HG03565 (cell line): ENCODE measurements at regions not wholly inside any gene's neighbourhood (a gene's known extent, or its start where the extent isn't known, plus 50 kb on each side); places are given as distances from the start of the nearest gene placed in this dataset.
"Not testable (repeated sequence)": the region's sequence is repeated elsewhere in the genome, so short reads cannot be mapped to it uniquely, and the experiment has no call there.

Source experiments
- ATAC-seq: cut with Tn5 transposase; IDR thresholded peaks from one replicate; pipeline ENCODE4 v1.9.1; 2021; ENCODE audit warnings: mild to moderate bottlenecking, moderate library complexity; ENCODE audit not compliant: unreplicated experiment

DNA sequence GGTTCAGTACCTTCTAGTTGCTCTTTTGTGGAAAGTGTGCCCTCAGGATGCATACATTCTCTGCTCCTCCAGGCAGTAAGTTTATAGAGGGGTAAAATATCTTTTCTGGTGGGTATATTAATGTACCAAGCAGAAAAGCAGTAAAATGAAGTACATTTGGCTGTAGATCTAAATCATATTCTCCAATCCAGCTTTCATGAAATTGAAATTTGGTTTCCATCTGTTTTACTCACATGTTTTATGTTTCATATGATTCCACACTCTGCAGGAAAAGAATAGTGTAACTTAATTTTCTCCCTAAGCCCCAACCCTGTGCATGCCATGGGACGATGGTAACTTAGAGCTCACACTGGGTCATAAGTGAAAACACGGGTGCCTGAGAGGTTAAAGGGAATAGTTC is 172.3 kb downstream of the AKAIN1 start:
- ATAC-seq, result no peak

DNA sequence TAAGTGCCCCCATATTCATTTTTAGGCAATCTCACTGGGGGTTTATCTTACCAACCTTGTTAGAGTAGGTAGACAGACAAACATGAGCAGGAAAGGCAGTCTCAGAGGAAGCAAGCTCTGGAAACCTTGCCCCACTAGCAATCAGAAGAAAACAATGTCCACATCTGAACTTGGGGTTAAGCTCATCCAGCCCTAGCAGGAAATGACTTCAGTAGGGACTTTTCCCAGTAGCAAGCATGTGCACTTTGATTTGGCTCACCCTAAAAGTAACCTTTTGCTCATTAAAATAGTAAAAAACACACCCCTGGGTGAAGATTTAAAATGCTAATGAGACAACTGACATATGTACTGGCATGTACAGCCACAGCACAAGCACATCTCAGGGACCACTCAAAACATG is 175.5 kb downstream of the AKAIN1 start:
- no peak for ATAC-seq

DNA sequence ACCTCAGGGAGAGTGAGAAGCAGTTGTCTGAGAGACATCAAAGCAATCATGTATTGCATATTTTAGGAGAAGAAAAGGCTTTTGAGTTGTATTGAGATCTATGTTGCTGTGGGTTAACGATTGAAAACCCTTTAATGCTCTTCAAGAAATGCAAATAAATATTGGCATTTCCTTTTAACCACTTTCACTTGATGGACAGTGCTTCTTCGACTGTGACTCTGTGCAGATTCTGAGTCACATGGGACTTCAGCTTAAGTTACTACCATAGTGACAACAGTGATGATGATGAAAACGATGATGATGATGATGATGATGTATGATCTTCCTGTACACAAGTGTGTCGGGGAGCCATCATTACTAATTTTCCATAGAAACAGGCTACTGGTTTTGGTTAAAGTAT is 181.8 kb downstream of the AKAIN1 start:
- no peak for ATAC-seq

DNA sequence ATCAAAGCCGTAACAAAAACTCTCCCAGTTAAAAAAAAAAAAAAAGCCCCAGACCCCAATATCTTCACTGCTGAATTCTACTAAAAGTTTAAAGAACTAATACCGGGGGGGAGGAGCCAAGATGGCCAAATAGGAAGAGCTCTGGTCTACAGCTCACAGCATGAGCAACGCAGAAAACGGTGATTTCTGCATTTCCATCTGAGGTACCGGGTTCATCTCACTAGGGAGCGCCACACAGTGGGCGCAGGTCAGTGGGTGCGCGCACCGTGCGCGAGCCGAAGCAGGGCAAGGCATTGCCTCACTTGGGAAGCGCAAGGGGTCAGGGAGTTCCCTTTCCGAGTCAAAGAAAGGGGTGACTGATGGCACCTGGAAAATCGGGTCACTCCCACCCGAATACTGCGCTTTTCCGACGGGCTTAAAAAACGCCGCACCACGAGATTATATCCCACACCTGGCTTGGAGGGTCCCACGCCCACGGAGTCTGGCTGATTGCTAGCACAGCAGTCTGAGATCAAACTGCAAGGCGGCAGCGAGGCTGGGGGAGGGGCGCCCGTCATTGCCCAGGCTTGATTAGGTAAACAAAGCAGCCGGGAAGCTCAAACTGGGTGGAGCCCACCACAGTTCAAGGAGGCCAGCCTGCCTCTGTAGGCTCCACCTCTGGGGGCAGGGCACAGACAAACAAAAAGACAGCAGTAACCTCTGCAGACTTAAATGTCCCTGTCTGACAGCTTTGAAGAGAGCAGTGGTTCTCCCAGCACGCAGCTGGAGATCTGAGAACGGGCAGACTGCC is 192.8 kb downstream of the AKAIN1 start:
- ATAC-seq, result not testable (repeated sequence)

DNA sequence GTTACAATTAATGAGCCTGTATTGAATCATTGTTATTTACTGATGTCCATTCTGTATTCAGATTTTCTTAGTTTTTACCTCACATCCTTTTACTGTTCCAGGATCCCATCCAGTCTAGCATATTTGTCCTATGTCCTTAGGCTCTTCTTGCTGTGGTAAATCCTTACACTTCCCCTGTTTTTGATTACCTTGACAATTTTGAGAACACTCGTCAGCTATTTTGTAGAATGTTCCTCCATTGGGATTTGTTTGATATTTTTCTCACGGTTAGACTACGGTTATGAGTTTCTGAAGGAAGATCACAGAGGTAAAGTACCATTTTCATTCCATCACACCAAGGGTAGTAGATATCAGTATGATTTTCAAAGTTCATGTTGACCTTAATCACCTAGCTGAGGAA is 202.3 kb downstream of the AKAIN1 start:
- no peak for ATAC-seq

DNA sequence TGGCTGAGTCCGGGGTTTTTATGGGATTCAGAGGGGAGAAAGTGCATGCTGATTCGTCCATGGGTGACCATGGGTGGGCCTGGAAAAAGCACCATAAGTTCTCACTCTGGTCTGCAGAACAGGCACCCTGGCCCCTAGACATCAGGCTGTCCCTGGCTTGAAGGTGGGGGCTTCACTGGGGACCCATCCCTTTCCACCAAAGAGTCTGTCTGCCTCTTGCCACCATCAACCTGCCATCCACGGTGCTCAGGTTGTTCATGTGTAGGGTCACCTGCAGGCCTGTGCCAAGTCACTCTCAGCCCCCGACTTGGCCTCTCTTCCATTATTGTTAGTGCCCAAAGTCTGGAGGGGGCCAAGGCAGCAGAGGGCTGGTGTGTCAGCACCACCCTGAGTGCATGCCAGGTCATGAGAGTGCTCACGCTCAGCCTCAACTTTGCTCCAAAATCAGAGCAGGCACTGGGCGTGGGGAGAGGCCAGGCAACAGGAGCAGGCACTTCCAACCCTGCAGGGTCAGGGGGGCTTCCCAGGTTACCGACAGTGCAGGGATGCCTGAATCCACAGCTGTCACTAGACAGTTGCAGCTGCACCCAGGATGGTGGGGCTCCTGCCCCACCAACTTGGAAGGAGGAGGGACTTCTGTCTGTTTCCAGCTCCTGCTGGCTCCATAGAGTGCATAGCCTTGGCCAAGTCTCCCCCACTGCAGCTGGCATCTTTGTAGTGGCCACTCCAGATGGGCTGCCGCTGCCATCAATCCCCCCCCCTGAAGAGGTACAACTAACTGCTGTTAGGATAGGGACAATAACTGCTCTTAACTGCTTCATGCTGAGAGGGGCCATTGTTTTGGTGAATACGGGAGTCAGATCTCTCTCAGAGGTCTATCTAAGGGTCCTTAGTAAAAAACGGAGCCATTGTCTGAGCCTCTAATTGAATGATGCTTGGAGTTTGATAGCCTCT is 209.3 kb downstream of the AKAIN1 start:
- ATAC-seq, result no peak

DNA sequence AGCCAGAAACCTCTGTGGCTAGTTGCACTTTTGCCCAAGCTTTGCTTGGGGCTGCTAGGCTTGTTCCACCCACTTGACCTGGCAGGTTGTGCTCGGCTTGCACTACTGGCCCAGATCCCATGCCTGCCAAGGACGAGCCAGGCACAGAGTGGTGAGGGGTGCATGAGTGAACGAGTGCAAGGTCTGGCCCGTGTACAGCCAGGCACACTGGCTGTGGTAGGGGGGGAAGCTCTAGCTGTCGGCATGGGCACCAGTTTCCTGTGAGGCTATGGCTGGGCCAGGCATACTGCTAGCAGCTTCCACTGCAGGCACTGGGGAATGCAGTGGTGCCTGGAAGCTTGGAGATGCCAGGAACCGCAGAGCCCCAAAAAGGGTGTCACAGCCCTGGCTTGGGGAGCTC is 210.4 kb downstream of the AKAIN1 start:
- ATAC-seq, result no peak

DNA sequence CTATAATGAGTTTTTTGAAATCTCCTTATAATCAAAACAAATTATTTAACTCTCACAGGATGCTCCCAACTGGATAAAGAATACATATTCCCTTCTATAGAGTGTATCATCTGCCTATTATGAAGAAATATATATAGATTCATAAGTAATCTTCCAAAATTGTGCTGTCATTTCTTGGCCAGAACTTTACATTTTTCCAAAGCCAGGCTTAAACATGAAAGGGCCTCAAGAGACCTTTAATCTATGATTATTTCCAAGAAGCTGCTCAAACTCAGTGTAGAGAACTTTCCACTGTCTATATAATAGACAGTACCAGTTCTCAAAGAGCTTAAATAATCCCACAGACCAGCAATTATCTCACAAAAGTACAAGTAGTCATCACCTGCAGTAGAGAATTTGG is 211.0 kb downstream of the AKAIN1 start:
- ATAC-seq, result no peak

DNA sequence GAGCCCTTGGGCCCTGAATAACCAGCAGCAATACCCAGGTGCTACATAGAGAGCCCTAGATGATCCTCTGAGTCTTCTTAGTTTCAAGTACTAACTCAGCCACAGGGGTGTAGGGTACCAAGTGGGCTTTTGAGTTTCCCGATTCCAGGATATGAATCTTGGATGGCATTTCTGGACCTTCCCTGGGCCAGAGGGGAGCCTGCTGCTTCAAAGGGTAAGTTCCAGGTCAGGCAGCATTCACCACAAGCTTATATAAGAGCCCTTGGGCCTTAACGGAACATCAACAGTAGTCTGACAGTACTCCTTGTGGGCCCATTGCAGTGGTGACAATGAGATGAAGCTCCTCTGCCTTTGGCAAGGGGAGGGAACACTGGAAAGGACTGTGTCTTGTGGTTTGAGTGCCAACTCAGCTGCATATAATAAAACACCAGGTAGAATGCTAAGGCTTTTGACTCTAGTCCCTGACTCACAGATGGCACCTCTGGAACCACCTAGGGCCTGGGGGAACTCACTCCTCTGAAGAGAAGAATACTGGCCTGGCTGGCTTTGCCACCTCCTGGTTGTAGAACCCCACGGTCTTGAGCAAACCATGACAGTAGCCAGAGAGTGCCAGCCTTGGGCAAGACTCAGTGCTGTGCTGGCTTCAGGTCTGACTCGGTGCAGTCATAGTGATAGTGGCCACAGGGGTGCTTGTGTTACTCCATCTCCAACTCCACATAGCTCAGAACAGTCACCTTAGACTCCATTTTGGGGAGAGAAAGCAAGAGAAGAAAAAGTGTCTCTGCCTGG is 235.7 kb downstream of the AKAIN1 start:
- no peak for ATAC-seq

DNA sequence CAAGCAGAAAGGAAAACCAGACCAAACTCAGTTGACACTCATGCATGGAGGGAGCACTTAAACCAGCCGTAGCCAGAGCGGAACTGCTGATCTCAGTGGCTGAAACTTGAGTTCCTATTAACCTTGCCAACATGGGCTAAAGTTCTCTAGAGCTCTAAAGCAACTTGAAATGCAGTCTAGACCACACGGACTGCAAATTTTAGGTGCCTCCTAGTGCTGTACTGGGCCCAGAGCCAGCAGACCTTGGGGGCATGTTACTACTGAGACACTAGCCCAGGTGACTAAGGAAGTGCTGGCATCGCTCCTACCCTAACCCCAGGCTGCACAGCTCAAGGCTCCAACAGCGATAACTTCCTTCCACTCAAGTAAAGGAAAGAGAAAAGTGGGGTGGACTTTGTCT is 236.5 kb downstream of the AKAIN1 start:
- no peak for ATAC-seq

DNA sequence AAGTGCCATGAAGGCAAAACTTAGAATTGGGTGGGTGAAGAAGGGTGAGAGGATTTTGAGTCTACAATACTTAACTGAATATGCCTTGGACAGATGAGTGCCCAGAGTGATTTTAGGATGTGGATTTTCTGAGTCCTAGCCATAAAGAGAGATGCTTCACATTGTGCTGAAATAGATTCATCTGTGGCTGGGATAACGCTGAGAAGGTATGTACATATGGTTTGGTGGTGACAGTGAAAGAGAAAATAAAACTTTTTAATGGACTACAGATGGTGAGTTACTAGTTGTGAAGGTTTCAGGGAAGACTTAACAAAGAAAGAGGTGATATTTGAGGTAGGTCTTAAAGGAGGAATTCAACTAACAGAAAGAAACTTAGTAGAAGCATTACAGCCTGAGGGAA is 265.8 kb downstream of the AKAIN1 start:
- ATAC-seq, result no peak

DNA sequence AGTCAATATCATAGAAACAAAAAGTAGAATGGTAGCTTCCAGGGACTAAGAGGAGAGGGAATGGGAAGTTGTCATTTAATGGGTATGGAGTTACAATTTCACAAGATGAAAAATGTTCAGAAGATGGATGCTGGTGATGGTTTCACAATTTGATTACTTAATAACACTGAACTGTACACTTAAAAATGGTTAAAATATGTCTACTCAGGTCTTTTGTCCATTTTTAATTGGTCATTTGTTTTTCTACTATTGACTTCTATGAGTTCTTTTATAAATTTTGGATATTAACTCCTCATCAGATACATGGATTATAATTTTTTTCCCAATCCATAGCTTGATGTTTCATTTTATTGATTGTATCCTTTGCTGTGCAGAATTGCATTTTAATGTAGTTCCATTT is 275.5 kb downstream of the AKAIN1 start:
- no peak for ATAC-seq

DNA sequence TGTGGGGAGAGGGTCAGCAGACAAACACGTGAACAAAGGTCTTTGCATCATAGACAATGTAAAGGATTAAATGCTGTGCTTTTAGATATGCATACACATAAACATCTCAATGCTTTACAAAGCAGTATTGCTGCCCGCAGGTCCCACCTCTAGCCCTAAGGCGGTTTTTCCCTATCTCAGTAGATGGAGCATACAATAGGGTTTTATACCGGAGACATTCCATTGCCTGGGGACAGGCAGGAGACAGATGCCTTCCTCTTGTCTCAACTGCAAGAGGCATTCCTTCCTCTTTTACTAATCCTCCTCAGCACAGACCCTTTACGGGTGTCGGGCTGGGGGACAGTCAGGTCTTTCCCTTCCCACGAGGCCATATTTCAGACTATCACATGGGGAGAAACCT is 279.5 kb downstream of the AKAIN1 start:
- ATAC-seq, result not testable (repeated sequence)

DNA sequence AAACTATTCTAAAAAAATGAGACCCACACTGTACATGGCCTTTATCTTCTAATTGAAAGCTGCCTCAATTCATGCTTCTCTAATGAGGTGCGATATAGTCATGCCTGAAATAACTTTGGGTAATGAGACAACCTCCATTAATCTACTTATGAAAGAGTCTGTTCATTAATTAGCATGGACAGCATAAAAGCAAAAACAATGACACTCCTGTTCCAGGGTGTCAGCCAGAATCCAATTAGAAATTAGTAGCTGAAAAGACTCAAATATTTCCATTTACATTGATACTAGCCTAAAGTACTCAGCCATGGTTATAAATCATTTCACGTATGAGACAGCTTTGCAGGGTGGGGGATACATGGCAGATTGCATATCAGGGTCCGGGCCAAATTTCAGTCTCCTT is 288.7 kb downstream of the AKAIN1 start:
- ATAC-seq, result no peak

DNA sequence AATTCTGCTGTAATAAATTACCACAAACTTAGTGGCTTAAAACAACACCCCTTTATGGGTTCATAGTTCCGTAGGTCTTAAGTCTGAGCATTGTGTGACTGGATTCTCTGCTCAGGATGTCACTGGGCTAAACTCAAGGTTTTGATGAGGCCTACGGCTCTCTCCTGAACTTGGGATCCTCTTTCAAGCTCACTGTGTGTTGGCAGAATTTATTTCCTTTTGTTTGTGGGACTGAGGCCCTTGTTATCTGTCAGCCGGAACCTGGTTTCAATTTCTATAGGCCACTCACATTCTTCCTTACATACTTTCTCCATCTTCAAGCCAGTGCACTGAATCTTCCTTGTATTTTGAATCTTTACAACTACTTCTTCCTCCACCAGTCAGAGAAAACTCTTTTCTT is 290.2 kb downstream of the AKAIN1 start:
- no peak for ATAC-seq

DNA sequence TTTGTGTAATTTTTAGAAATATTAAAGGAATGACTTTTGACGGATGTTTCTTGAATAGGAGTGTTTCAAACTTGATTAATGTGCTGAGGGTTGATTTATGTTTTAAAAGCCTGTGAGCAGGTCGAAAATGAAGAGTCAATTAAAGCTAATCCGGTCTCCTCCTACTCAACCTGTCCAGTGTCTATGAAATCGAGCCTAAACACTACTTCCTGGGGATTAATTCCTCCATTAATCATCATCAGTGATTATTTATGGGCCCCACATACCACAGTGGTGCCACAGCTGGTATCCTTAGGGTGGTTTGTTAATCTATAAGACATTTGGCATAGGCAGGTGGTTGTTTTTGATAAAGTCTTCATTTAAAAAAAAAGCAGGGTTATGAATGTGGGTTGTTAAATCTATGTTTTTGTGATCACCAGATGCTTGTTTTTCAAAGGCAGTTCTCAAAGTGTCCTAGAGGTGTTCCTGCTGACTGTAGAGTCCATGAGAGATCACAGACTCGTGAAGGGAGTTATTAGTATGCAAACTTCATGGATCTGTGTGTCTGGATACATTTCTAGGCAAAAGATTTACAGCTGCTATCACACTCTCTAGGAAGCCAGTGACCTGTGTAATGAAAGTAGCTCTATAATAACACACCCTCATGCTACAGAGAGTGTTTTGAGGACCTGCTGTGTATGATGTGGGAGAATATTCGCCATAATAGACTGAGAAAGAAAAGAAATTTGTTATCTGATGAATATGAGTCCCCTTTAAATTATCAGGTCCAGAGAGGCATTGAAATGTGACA is 308.6 kb downstream of the AKAIN1 start:
- ATAC-seq, result no peak

DNA sequence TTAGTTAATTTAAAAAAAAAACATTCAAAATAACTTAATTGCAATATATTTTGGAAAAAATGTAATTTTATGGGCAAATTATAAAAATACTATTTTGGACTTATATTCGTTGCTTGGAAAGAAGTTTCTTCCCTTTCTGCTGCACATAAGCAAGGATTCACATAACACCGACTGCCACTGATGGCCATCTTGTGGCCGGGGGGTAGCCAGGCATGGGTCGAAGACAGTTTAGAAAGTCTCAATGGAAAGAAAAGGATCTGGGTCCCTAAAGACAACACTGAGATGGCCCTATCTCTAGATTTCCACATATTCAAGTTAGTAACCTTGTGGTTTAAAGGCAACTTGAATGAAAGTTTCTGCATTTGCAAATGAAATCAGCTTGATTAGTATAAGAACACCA is 318.6 kb downstream of the AKAIN1 start:
- ATAC-seq, result no peak

DNA sequence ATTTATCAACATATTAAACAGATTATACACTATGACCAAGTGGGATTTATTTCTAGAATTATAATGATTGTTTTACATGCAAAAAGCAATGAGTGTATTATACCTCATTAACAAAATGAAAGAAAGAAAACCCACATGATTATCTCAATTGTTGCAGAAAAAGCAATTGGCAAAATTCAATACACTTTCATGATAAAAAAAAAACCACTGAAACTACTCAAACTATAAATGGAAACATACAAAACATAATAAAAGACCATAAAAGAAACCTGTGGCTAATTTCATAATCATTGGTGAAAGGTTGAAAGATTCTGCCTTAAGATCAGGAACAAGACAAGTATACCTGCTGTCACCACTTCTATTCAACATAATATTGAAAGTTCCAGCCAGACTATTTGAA is 325.9 kb downstream of the AKAIN1 start:
- ATAC-seq, result no peak

DNA sequence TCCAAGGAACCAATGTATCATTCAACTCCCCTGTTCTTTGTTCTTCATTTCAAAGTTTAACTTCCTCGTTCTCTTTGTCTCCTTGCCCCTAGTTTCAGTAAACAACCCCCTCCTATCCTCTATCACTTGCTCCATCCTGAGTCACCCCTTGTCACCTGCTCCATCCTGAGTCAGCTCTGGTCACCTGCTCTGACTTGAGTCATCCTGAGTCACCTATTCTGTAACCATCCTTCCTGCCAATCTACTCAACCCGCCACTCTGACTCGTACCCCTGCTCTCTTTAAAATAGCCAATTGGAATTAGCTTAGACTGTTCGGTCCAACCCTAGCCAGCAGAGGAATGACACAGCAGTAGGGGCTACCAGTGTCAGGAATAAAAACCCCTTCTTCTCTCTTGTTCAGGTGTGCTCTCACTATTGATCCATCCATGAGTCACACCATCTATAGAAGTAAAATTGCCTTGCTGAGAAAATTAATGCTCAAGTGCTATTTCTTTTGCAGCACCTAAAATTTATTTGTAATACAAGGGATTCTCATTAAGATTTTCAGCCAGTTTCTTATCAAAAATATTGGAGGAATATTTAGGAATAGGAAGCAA is 326.8 kb downstream of the AKAIN1 start:
- ATAC-seq, result no peak

DNA sequence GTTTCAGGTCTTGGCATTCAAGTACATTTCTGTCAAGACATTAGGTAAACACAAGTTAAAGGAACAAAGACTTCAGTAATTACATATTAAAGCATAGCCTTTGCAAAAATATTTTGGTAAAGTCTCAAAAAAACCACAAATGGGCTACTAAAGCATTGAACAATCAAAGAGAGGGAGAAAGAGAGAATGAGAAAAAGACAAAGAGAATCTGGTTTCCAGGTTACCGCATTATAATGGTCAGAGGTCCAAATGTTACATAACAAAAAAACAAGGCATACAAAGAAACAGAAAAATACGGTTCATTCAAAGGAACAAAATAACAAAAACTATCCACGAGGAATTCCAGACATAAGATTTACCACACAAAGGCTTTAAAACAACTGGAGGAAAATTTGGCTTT is 327.9 kb downstream of the AKAIN1 start:
- no peak for ATAC-seq
